IMR-90 (cell line): ENCODE measurements at regions not wholly inside any gene's neighbourhood (a gene's known extent, or its start where the extent isn't known, plus 50 kb on each side); places are given as distances from the start of the nearest gene placed in this dataset.

Experiments used
- ATAC-seq: fragments of 200-7000 bp; cut with Tn5 transposase; 2 replicates; pipeline ENCODE4 v1.9.1; 2020; ENCODE audit warnings: low read depth, mild to moderate bottlenecking, moderate library complexity
- BruUV-seq: library from RNA; stranded (reverse); fragments of 400-500 nt; replicated peaks from 2 replicates; lab custom pipeline; 2021; lab: Mats Ljungman, UMichigan
- CTCF ChIA-PET: fragments of 300-600 bp; formaldehyde crosslinking; extraction: SDS; loops from one replicate; lab custom pipeline; 2021; ENCODE audit warnings: antibody characterized with exemption; lab: Yijun Ruan, JAX
- POLR2A ChIA-PET: fragments of 300-600 bp; sonication (Branson Sonifier 250); formaldehyde crosslinking; loops from one replicate; lab custom pipeline; 2022; ENCODE audit warnings: antibody characterized with exemption; ENCODE audit not compliant: unreplicated experiment; lab: Charles Lee
- DNase-seq: peaks from one replicate; pipeline ENCODE4 v3.0.0; 2013
- H2AFZ ChIP-seq: replicated peaks from 2 replicates; pipeline ENCODE3; 2013; ENCODE audit warnings: low read length, mild to moderate bottlenecking; ENCODE audit not compliant: poor library complexity
- H2AK5ac ChIP-seq: 2 replicates; pipeline ENCODE4 v1.6.1; 2013; ENCODE audit warnings: low read depth, low read length, inconsistent platforms
- H2AK9ac ChIP-seq: replicated peaks from 2 replicates; pipeline ENCODE3; 2013; ENCODE audit warnings: mild to moderate bottlenecking, low read depth, low read length, moderate library complexity; ENCODE audit not compliant: poor library complexity
- H2BK120ac ChIP-seq: 2 replicates; pipeline ENCODE4 v1.6.1; 2013; ENCODE audit warnings: low read depth, low read length, inconsistent platforms
- H2BK15ac ChIP-seq: 3 replicates; pipeline ENCODE4 v1.6.1; 2013; ENCODE audit warnings: low read depth, low read length, inconsistent platforms
- H2BK20ac ChIP-seq: 2 replicates; pipeline ENCODE4 v1.6.1; 2013; ENCODE audit warnings: low read depth, mild to moderate bottlenecking, inconsistent platforms, low read length, moderate library complexity
- H2BK5ac ChIP-seq: 2 replicates; pipeline ENCODE4 v1.6.1; 2013; ENCODE audit warnings: mild to moderate bottlenecking, low read depth, low read length, inconsistent platforms; ENCODE audit not compliant: poor library complexity, severe bottlenecking
- H3K14ac ChIP-seq: replicated peaks from 2 replicates; pipeline ENCODE4 v1.6.1; 2013; ENCODE audit warnings: low read depth, low read length, inconsistent platforms
- H3K18ac ChIP-seq: 2 replicates; pipeline ENCODE4 v1.6.1; 2013; ENCODE audit warnings: low read depth, low read length, control low read depth
- H3K23ac ChIP-seq: 2 replicates; pipeline ENCODE4 v1.6.1; 2013; ENCODE audit warnings: low read depth, low read length, inconsistent platforms
- H3K27ac ChIP-seq: 2 replicates; pipeline ENCODE4 v1.5.1; 2013; ENCODE audit warnings: mild to moderate bottlenecking, control low read depth, low read length; ENCODE audit not compliant: insufficient read depth
- H3K27me3 ChIP-seq: 2 replicates; pipeline ENCODE4 v1.6.1; 2013; ENCODE audit warnings: low read length; ENCODE audit not compliant: control insufficient read depth, insufficient read depth
- H3K36me3 ChIP-seq: 2 replicates; pipeline ENCODE4 v1.6.1; 2013; ENCODE audit warnings: low read length, mixed read lengths; ENCODE audit not compliant: control insufficient read depth, insufficient read depth
- H3K4ac ChIP-seq: 2 replicates; pipeline ENCODE4 v1.6.1; 2013; ENCODE audit warnings: low read depth, low read length, inconsistent platforms
- H3K4me1 ChIP-seq: 2 replicates; pipeline ENCODE4 v1.6.1; 2013; ENCODE audit warnings: low read length, mixed read lengths; ENCODE audit not compliant: control insufficient read depth, insufficient read depth
- H3K4me2 ChIP-seq: 2 replicates; pipeline ENCODE4 v1.6.1; 2013; ENCODE audit warnings: low read depth, mild to moderate bottlenecking, control low read depth, low read length, moderate library complexity
- H3K4me3 ChIP-seq: 2 replicates; pipeline ENCODE4 v1.5.1; 2013; ENCODE audit warnings: low read depth, mild to moderate bottlenecking, control low read depth, low read length, moderate library complexity; ENCODE audit not compliant: insufficient read depth
- H3K56ac ChIP-seq: 2 replicates; pipeline ENCODE4 v1.6.1; 2013; ENCODE audit warnings: low read length, inconsistent platforms; ENCODE audit not compliant: insufficient read depth; ENCODE audit errors: extremely low read depth
- H3K79me1 ChIP-seq, 2 experiments: 2 replicates each; pipeline ENCODE4 v1.6.1; 2013; ENCODE audit warnings: low read length in 2 of 2, inconsistent platforms in 1 of 2, low read depth in 1 of 2
- H3K9ac ChIP-seq: 2 replicates; pipeline ENCODE4 v1.6.1; 2013; ENCODE audit warnings: low read depth, low read length, control low read depth
- H3K9me1 ChIP-seq: 2 replicates; pipeline ENCODE4 v1.6.1; 2013; ENCODE audit warnings: low read length, inconsistent platforms; ENCODE audit not compliant: insufficient read depth
- H3K9me3 ChIP-seq: 2 replicates; pipeline ENCODE4 v1.6.1; 2013; ENCODE audit warnings: low read length; ENCODE audit not compliant: control insufficient read depth, insufficient read depth
- H4K20me1 ChIP-seq: 2 replicates; pipeline ENCODE4 v1.6.1; 2013; ENCODE audit warnings: low read length, inconsistent platforms; ENCODE audit not compliant: insufficient read depth
- H4K5ac ChIP-seq: 2 replicates; pipeline ENCODE4 v1.6.1; 2013; ENCODE audit warnings: mild to moderate bottlenecking, low read depth, low read length, control low read depth
- H4K8ac ChIP-seq, 2 experiments: 2 replicates each; pipeline ENCODE4 v1.6.1; 2013; ENCODE audit warnings: low read depth in 2 of 2, low read length in 2 of 2, control low read depth in 1 of 2, inconsistent platforms in 1 of 2
- H4K91ac ChIP-seq: 2 replicates; pipeline ENCODE4 v1.6.1; 2013; ENCODE audit warnings: low read depth, low read length, inconsistent platforms; ENCODE audit not compliant: insufficient read depth
- BHLHE40 ChIP-seq: fragments of 150-350 bp; IDR thresholded peaks from 2 replicates; pipeline ENCODE4 v1.6.1; 2016; ENCODE audit warnings: mild to moderate bottlenecking, low read depth, low read length
- CHD1 ChIP-seq: IDR thresholded peaks from 2 replicates; pipeline ENCODE4 v1.6.1; 2012; ENCODE audit warnings: low read depth, low read length, improper control_type of control experiment
- CTCF ChIP-seq: conservative IDR thresholded peaks from 2 replicates; pipeline ENCODE4 v1.5.1; 2012; ENCODE audit warnings: mild to moderate bottlenecking, low read depth, low read length, improper control_type of control experiment
- ELK1 ChIP-seq: fragments of 150-350 bp; IDR thresholded peaks from 2 replicates; pipeline ENCODE4 v1.6.1; 2016; ENCODE audit warnings: low read depth, mild to moderate bottlenecking, low read length, moderate library complexity, borderline replicate concordance
- FOS ChIP-seq: fragments of 150-350 bp; IDR thresholded peaks from 2 replicates; pipeline ENCODE4 v1.6.1; 2016; ENCODE audit warnings: low read depth, low read length
- MAFK ChIP-seq: IDR thresholded peaks from 2 replicates; pipeline ENCODE4 v1.6.1; 2012; ENCODE audit warnings: low read depth, low read length, improper control_type of control experiment
- MAZ ChIP-seq: IDR thresholded peaks from 2 replicates; pipeline ENCODE4 v1.6.1; 2012; ENCODE audit warnings: low read depth, mild to moderate bottlenecking, low read length, improper control_type of control experiment, moderate library complexity, borderline replicate concordance
- NFE2L2 ChIP-seq: fragments of 150-350 bp; IDR thresholded peaks from 2 replicates; pipeline ENCODE4 v1.6.1; 2016; ENCODE audit warnings: low read depth, mild to moderate bottlenecking, low read length
- POLR2A ChIP-seq: IDR thresholded peaks from 2 replicates; pipeline ENCODE4 v1.6.1; 2012; ENCODE audit warnings: mild to moderate bottlenecking, low read depth, low read length
- RCOR1 ChIP-seq: IDR thresholded peaks from 2 replicates; pipeline ENCODE4 v1.6.1; 2012; ENCODE audit warnings: mild to moderate bottlenecking, low read length, improper control_type of control experiment; ENCODE audit not compliant: insufficient replicate concordance
- RFX5 ChIP-seq: IDR thresholded peaks from 2 replicates; pipeline ENCODE4 v1.8.0; 2012; ENCODE audit warnings: low read depth, mild to moderate bottlenecking, low read length, moderate library complexity
- USF2 ChIP-seq: fragments of 150-350 bp; IDR thresholded peaks from 2 replicates; pipeline ENCODE4 v1.6.1; 2017; ENCODE audit warnings: mild to moderate bottlenecking, antibody characterized with exemption, low read length, low read depth
- WGBS, 2 experiments: methylation state at CpG; one replicate each; pipeline versions ENCODE4 v1.1.5 to v1.1.7; 2013; ENCODE audit warnings: missing lambda C conversion rate in 2 of 2; ENCODE audit not compliant: insufficient read length in 1 of 2; ENCODE audit errors: extremely low coverage in 2 of 2; 5-methylcytosine and 5-hydroxymethylcytosine counted together
- dilution Hi-C: fragments of 300-500 bp; cut with HindIII; formaldehyde crosslinking; loops from one replicate; pipeline ENCODE4 v1.14.3; 2018; ENCODE audit warnings: low sequenced_read_pairs; ENCODE audit not compliant: unreplicated experiment
- in situ Hi-C: fragments of 300-500 bp; cut with MboI; formaldehyde crosslinking; loops from 3 replicates; pipeline ENCODE4 v1.14.3; 2019; ENCODE audit warnings: low sequenced_read_pairs, inconsistent platforms, mixed read lengths
- intact Hi-C: fragments of 100-400 bp; cut with micrococcal nuclease; formaldehyde crosslinking; loops from 2 replicates; pipeline ENCODE4 v1.10.0; 2022

GRCh38 chr9:16128003-16128402 is 575.2 kb downstream of the CCDC171 start:
- H3K9me3 ChIP-seq = peaks cover 3% of the 10 kb centered on the region; the same call in 1 of the 2 replicates
- no peak overlapping the region for H2BK15ac ChIP-seq
- H4K91ac ChIP-seq = no peak overlapping the region
- no peak overlapping the region for H4K8ac ChIP-seq
- H3K18ac ChIP-seq = no peak overlapping the region
- H2BK20ac ChIP-seq = no peak overlapping the region
- ATAC-seq = no peak
- H2BK5ac ChIP-seq = no peak overlapping the region
- no peaks in the 10 kb centered on the region for H3K9me1 ChIP-seq
- H2BK120ac ChIP-seq = no peak overlapping the region; the same call in 1 of the 2 replicates
- no peak overlapping the region for H4K5ac ChIP-seq
- no peaks in the 10 kb centered on the region for H3K27me3 ChIP-seq
- no peak for TF ChIP-seq POLR2A
- no peak for TF ChIP-seq CHD1
- no peak for TF ChIP-seq MAFK
- TF ChIP-seq CTCF = no peak
- TF ChIP-seq USF2 = no peak
- no peak for TF ChIP-seq RFX5
- TF ChIP-seq MAZ = no peak
- no peak for TF ChIP-seq FOS
- TF ChIP-seq NFE2L2 = no peak
- TF ChIP-seq BHLHE40 = no peak
- TF ChIP-seq RCOR1 = no peak
- no peak for TF ChIP-seq ELK1
- no peak overlapping the region for H3K4me2 ChIP-seq
- ChIA-PET POLR2A (no interaction called here), CTCF (no interaction called here)
- H3K36me3 ChIP-seq = no peaks in the 10 kb centered on the region
- H3K4me1 ChIP-seq = no peaks in the 10 kb centered on the region
- H3K4me3 ChIP-seq = no peak overlapping the region
- intact Hi-C loops (no loop called here), in situ Hi-C loops (no loop called here), dilution Hi-C loops (no loop called here)
- no peak overlapping the region for H2AK9ac ChIP-seq
- peak overlapping the region; percentile 49; the same call in 1 of the 2 replicates for H2AK5ac ChIP-seq
- H3K14ac ChIP-seq = no peak overlapping the region
- DNase-seq = no peak
- no peaks in the 10 kb centered on the region for H4K20me1 ChIP-seq
- BruUV-seq = no TSS peak
- H3K27ac ChIP-seq = no peak overlapping the region
- 86% methylated on average over 2 of the region's 6 CpGs; no CpG with 5 or more reads in 1 of the 2 experiments for WGBS, 2 experiments
- H3K9ac ChIP-seq = no peak overlapping the region
- H3K4ac ChIP-seq = 0 out of 2 replicates have a peak overlapping the region, but pooled peaks have one; percentile 12
- no peaks in the 10 kb centered on the region for H3K79me1 ChIP-seq
- no peak overlapping the region for H3K56ac ChIP-seq
- H2AFZ ChIP-seq = no peak overlapping the region
- H3K23ac ChIP-seq = no peak overlapping the region
